H9 (cell line): ENCODE measurements at regions not wholly inside any gene's neighbourhood (a gene's known extent, or its start where the extent isn't known, plus 50 kb on each side); places are given as distances from the start of the nearest gene placed in this dataset.

ENCODE experiments used
- DNase-seq: peaks from one replicate; pipeline ENCODE4 v3.0.0-alpha.2; 2017
- H2AFZ ChIP-seq: one replicate; pipeline ENCODE4 v1.6.1; 2013; ENCODE audit warnings: mild to moderate bottlenecking, low read length, control low read depth, moderate library complexity
- H2AK5ac ChIP-seq: 2 replicates; pipeline ENCODE4 v1.6.1; 2013; ENCODE audit warnings: low read length, control low read depth, mixed read lengths; ENCODE audit not compliant: insufficient read length
- H2BK120ac ChIP-seq: one replicate; pipeline ENCODE4 v1.6.1; 2013; ENCODE audit warnings: low read depth, mild to moderate bottlenecking, low read length, control low read depth, inconsistent platforms; ENCODE audit not compliant: poor library complexity, severe bottlenecking
- H2BK12ac ChIP-seq: 2 replicates; pipeline ENCODE4 v1.6.1; 2013; ENCODE audit warnings: low read length, control low read depth, mixed read lengths, low read depth; ENCODE audit not compliant: insufficient read length
- H2BK15ac ChIP-seq: 2 replicates; pipeline ENCODE4 v1.6.1; 2013; ENCODE audit warnings: low read depth, low read length, control low read depth
- H2BK20ac ChIP-seq: one replicate; pipeline ENCODE4 v1.6.1; 2013; ENCODE audit warnings: low read depth, mild to moderate bottlenecking, low read length, control low read depth, inconsistent platforms; ENCODE audit not compliant: poor library complexity, severe bottlenecking
- H2BK5ac ChIP-seq: 2 replicates; pipeline ENCODE4 v1.6.1; 2013; ENCODE audit warnings: low read length, control low read depth, mixed read lengths; ENCODE audit not compliant: insufficient read length
- H3K14ac ChIP-seq: 2 replicates; pipeline ENCODE4 v1.6.1; 2013; ENCODE audit warnings: low read length, control low read depth; ENCODE audit not compliant: insufficient read depth
- H3K18ac ChIP-seq: 2 replicates; pipeline ENCODE4 v1.6.1; 2013; ENCODE audit warnings: low read depth, mild to moderate bottlenecking, mixed read lengths, low read length, control low read depth; ENCODE audit not compliant: insufficient read length
- H3K23ac ChIP-seq: 2 replicates; pipeline ENCODE4 v1.6.1; 2013; ENCODE audit warnings: low read length, control low read depth, mixed read lengths, low read depth; ENCODE audit not compliant: insufficient read length
- H3K23me2 ChIP-seq: 2 replicates; pipeline ENCODE4 v1.6.1; 2013; ENCODE audit warnings: low read depth, mild to moderate bottlenecking, mixed read lengths, low read length, control low read depth; ENCODE audit not compliant: insufficient read length, poor library complexity, severe bottlenecking
- H3K27ac ChIP-seq: 2 replicates; pipeline ENCODE4 v1.5.1; 2013; ENCODE audit warnings: low read length, control low read depth, mixed read lengths, low read depth; ENCODE audit not compliant: insufficient read length
- H3K27me3 ChIP-seq: 2 replicates; pipeline ENCODE4 v1.6.1; 2013; ENCODE audit warnings: low read length, control low read depth, inconsistent platforms; ENCODE audit not compliant: insufficient read depth
- H3K4ac ChIP-seq: 2 replicates; pipeline ENCODE4 v1.6.1; 2013; ENCODE audit warnings: low read depth, mild to moderate bottlenecking, control low read depth, inconsistent platforms, low read length, moderate library complexity
- H3K4me1 ChIP-seq: 2 replicates; pipeline ENCODE4 v1.6.1; 2013; ENCODE audit warnings: low read length, control low read depth, inconsistent platforms; ENCODE audit not compliant: insufficient read depth
- H3K4me2 ChIP-seq: 2 replicates; pipeline ENCODE4 v1.6.1; 2013; ENCODE audit warnings: low read length, control low read depth, mixed read lengths; ENCODE audit not compliant: insufficient read length, insufficient read depth
- H3K56ac ChIP-seq: 2 replicates; pipeline ENCODE4 v1.6.1; 2013; ENCODE audit warnings: low read depth, mild to moderate bottlenecking, mixed read lengths, low read length, control low read depth; ENCODE audit not compliant: insufficient read length
- H3K79me1 ChIP-seq: 2 replicates; pipeline ENCODE4 v1.6.1; 2013; ENCODE audit warnings: low read depth, mild to moderate bottlenecking, moderate library complexity, low read length, control low read depth, inconsistent platforms; ENCODE audit not compliant: insufficient read depth, poor library complexity, severe bottlenecking
- H3K79me2 ChIP-seq: 2 replicates; pipeline ENCODE4 v1.6.1; 2013; ENCODE audit warnings: low read length, control low read depth, inconsistent platforms; ENCODE audit not compliant: insufficient read depth
- H3K9ac ChIP-seq: 2 replicates; pipeline ENCODE4 v1.6.1; 2013; ENCODE audit warnings: low read length, control low read depth, mixed read lengths; ENCODE audit not compliant: insufficient read length; ENCODE audit errors: extremely low read depth
- H3K9me3 ChIP-seq: one replicate; pipeline ENCODE4 v1.6.1; 2013; ENCODE audit warnings: low read depth, low read length, inconsistent platforms; ENCODE audit not compliant: control insufficient read depth
- H3T11ph ChIP-seq: one replicate; pipeline ENCODE4 v1.6.1; 2013; ENCODE audit warnings: mild to moderate bottlenecking, low read length, control low read depth, inconsistent platforms
- H4K20me1 ChIP-seq: one replicate; pipeline ENCODE4 v1.6.1; 2013; ENCODE audit not compliant: control insufficient read depth, insufficient read length, insufficient read depth
- H4K5ac ChIP-seq: 2 replicates; pipeline ENCODE4 v1.6.1; 2013; ENCODE audit warnings: low read depth, mild to moderate bottlenecking, mixed read lengths, low read length, control low read depth; ENCODE audit not compliant: insufficient read length
- H4K8ac ChIP-seq: replicated peaks from 2 replicates; pipeline ENCODE4 v1.6.1; 2013; ENCODE audit warnings: low read length, control low read depth, mixed read lengths, low read depth; ENCODE audit not compliant: insufficient read length
- H4K91ac ChIP-seq: 2 replicates; pipeline ENCODE4 v1.6.1; 2013; ENCODE audit warnings: low read depth, mild to moderate bottlenecking, moderate library complexity, mixed read lengths, low read length, control low read depth; ENCODE audit not compliant: insufficient read length
- H3K27ac Mint-ChIP-seq, 3 experiments: 2 replicates in 2 of 3; 3 replicates in 1 of 3; pipeline ENCODE4 v1.8.0; 2020 to 2021; ENCODE audit warnings: mixed read lengths in 3 of 3, mild to moderate bottlenecking in 1 of 3, moderate library complexity in 1 of 3
- H3K27me3 Mint-ChIP-seq: 2 replicates; pipeline ENCODE4 v1.8.0; 2021; ENCODE audit warnings: low read depth, mild to moderate bottlenecking, moderate library complexity, mixed read lengths
- H3K36me3 Mint-ChIP-seq, 3 experiments: 2 replicates in 2 of 3; 3 replicates in 1 of 3; pipeline ENCODE4 v1.8.0; 2020 to 2021; ENCODE audit warnings: low read depth in 3 of 3, mixed read lengths in 3 of 3; ENCODE audit not compliant: insufficient read depth in 1 of 3
- H3K4me1 Mint-ChIP-seq, 2 experiments: 2 replicates each; pipeline ENCODE4 v1.8.0; 2020; ENCODE audit warnings: mixed read lengths in 2 of 2
- H3K4me3 Mint-ChIP-seq, 2 experiments: 2 replicates in 1 of 2; 3 replicates in 1 of 2; pipeline ENCODE4 v1.8.0; 2020 to 2021; ENCODE audit warnings: mild to moderate bottlenecking in 2 of 2, mixed read lengths in 2 of 2, moderate library complexity in 1 of 2
- H3K9me3 Mint-ChIP-seq, 2 experiments: 2 replicates in 1 of 2; 3 replicates in 1 of 2; pipeline ENCODE4 v1.8.0; 2020; ENCODE audit warnings: mild to moderate bottlenecking in 2 of 2, mixed read lengths in 2 of 2, moderate library complexity in 1 of 2
- CTCF ChIP-seq: fragments of 200-600 bp; sonication (generic); conservative IDR thresholded peaks from 3 replicates; pipeline ENCODE4 v1.8.0; 2021; ENCODE audit warnings: antibody characterized with exemption, mild to moderate bottlenecking

GRCh38 chr12:83265808-83266207 lies 579.1 kb downstream of the TMTC2 start:
- H3K9me3 Mint-ChIP-seq = peaks cover 8 to 13% of the 10 kb centered on the region in 2 experiments; a peak in 4 of 5 replicates
- no peak overlapping the region for H3K14ac ChIP-seq
- H2BK15ac ChIP-seq = no peak overlapping the region
- no peaks in the 10 kb centered on the region for H3K79me1 ChIP-seq
- no peak overlapping the region for H2AFZ ChIP-seq
- no peak overlapping the region for H3K27ac Mint-ChIP-seq
- H3K4ac ChIP-seq = no peak overlapping the region
- H2AK5ac ChIP-seq = no peak overlapping the region
- H3T11ph ChIP-seq = no peak overlapping the region
- no peaks in the 10 kb centered on the region for H3K79me2 ChIP-seq
- no peaks in the 10 kb centered on the region for H3K4me1 ChIP-seq
- H2BK20ac ChIP-seq = no peak overlapping the region
- no peak overlapping the region for H3K18ac ChIP-seq
- no peaks in the 10 kb centered on the region for H3K23me2 ChIP-seq
- DNase-seq = no peak
- H3K4me3 Mint-ChIP-seq = no peak overlapping the region
- no peak overlapping the region for H4K8ac ChIP-seq
- no peaks in the 10 kb centered on the region for H3K27me3 Mint-ChIP-seq
- H4K20me1 ChIP-seq = no peaks in the 10 kb centered on the region
- no peaks in the 10 kb centered on the region for H3K9me3 ChIP-seq
- no peak overlapping the region for H3K4me2 ChIP-seq
- no peak overlapping the region for H3K27ac ChIP-seq
- H3K56ac ChIP-seq = no peak overlapping the region
- H2BK120ac ChIP-seq = no peak overlapping the region
- H2BK12ac ChIP-seq = no peak overlapping the region
- H2BK5ac ChIP-seq = no peak overlapping the region
- no peaks in the 10 kb centered on the region for H3K27me3 ChIP-seq
- no peak overlapping the region for H3K9ac ChIP-seq
- H3K4me1 Mint-ChIP-seq = no peaks in the 10 kb centered on the region
- no peak overlapping the region for H4K91ac ChIP-seq
- H3K23ac ChIP-seq = no peak overlapping the region
- H4K5ac ChIP-seq = no peak overlapping the region
- H3K36me3 Mint-ChIP-seq = 0 out of 7 replicates have a peak, but pooled peaks cover 0 to 3% (median 0%) of the 10 kb centered on the region in 3 experiments
- no peak for TF ChIP-seq CTCF
